Osteoblast (primary cell): ENCODE measurements at regions not wholly inside any gene's neighbourhood (a gene's known extent, or its start where the extent isn't known, plus 50 kb on each side); places are given as distances from the start of the nearest gene placed in this dataset.
"Not testable (repeated sequence)": the region's sequence is repeated elsewhere in the genome, so short reads cannot be mapped to it uniquely, and the experiment has no call there.

Experiments
- DNase-seq: peaks from one replicate; pipeline ENCODE4 v3.0.0; 2011; ENCODE audit warnings: low spot score, mixed read lengths; ENCODE audit not compliant: insufficient read length; ENCODE audit errors: missing footprints
- H2AFZ ChIP-seq: 2 replicates; pipeline ENCODE4 v1.6.0; 2011; ENCODE audit warnings: mild to moderate bottlenecking, low read length
- H3K27ac ChIP-seq: 2 replicates; pipeline ENCODE4 v1.5.1; 2011; ENCODE audit warnings: mild to moderate bottlenecking, low read depth, low read length, moderate library complexity
- H3K27me3 ChIP-seq: 2 replicates; pipeline ENCODE4 v1.6.0; 2012; ENCODE audit warnings: mild to moderate bottlenecking, control low read depth, inconsistent platforms, low read length, moderate library complexity; ENCODE audit not compliant: insufficient read depth
- H3K36me3 ChIP-seq: 2 replicates; pipeline ENCODE4 v1.5.1; 2011; ENCODE audit warnings: mild to moderate bottlenecking, low read length, control low read depth, moderate library complexity; ENCODE audit not compliant: insufficient read depth
- H3K4me1 ChIP-seq: 2 replicates; pipeline ENCODE4 v1.5.1; 2011; ENCODE audit warnings: mild to moderate bottlenecking, low read length, control low read depth, moderate library complexity; ENCODE audit not compliant: insufficient read depth
- H3K4me2 ChIP-seq: 2 replicates; pipeline ENCODE4 v1.6.0; 2011; ENCODE audit warnings: mild to moderate bottlenecking, low read length; ENCODE audit not compliant: insufficient read depth
- H3K4me3 ChIP-seq: fragments of 200-600 bp; sonication (generic); 3 replicates; pipeline ENCODE4 v1.5.1; 2012; ENCODE audit warnings: mild to moderate bottlenecking, low read length, inconsistent platforms; ENCODE audit not compliant: insufficient read depth
- H3K79me2 ChIP-seq: 2 replicates; pipeline ENCODE4 v1.6.0; 2012; ENCODE audit warnings: mild to moderate bottlenecking, low read length, control low read depth, inconsistent platforms; ENCODE audit not compliant: insufficient read depth
- H3K9me3 ChIP-seq: 2 replicates; pipeline ENCODE4 v1.5.1; 2011; ENCODE audit warnings: low read depth, low read length, control low read depth
- H4K20me1 ChIP-seq: 2 replicates; pipeline ENCODE4 v1.6.0; 2012; ENCODE audit warnings: mild to moderate bottlenecking, low read length, control low read depth; ENCODE audit not compliant: insufficient read depth
- CTCF ChIP-seq: IDR thresholded peaks from 2 replicates; pipeline ENCODE4 v1.5.1; 2011; ENCODE audit warnings: mild to moderate bottlenecking, low read depth, low read length, moderate library complexity; ENCODE audit errors: extremely low read depth

DNA sequence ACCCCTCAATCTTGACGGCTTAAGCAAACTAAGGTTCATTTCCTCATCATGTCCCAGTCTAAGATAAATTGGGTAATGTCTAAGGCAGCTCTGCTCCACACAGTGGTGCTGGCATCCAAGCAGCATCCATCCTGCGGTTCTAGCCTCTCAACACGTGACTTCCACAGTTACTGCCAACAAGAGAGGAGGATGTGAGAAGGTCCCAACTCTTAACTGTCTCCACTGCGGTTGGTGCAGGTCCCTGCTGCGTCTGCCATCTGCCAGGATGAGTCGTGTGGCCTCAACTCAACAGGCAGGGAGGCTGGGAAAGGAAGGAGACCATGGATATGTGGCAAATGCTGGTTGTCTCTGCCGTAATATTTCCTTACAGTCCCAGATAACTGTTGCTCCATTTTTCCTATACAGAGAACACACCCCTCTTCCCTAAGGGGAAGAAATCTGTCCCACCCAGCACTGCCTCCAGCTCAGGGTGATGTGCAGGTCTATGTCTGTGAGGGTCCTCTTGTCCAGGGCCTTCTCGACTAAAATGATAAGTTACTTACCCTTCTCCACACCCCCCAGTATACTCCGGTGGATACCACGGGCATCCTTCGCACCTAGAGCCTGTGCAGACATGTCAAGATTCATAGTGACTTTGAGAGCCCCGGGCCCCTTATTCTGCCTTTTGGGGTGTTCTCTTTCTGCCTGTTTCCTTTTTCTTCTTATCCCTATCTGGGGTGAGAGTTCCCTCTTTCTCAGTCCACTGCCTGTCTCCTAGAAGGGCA, 64.7 kb downstream of the KCNJ18 start:
- no peak for DNase-seq
- Histone ChIP-seq H3K27me3 (no peaks in the 10 kb centered on the region), H4K20me1 (no peaks in the 10 kb centered on the region), H3K4me3 (no peak overlapping the region), H3K79me2 (no peaks in the 10 kb centered on the region), H3K36me3 (no peaks in the 10 kb centered on the region), H3K4me1 (no peaks in the 10 kb centered on the region), H3K9me3 (no peaks in the 10 kb centered on the region), H2AFZ (no peak overlapping the region), H3K27ac (no peak overlapping the region), H3K4me2 (no peak overlapping the region)
- no peak for TF ChIP-seq CTCF

- H2AFZ ChIP-seq, H3K4me2 ChIP-seq, H3K79me2 ChIP-seq, H3K4me1 ChIP-seq, H3K9me3 ChIP-seq, H4K20me1 ChIP-seq, H3K27ac ChIP-seq, H3K36me3 ChIP-seq, H3K4me3 ChIP-seq, H3K27me3 ChIP-seq, DNase-seq: not testable (repeated sequence)
Measured at GRCh38 chr17:21759636-21760035, 67.3 kb downstream of the KCNJ18 start.

GRCh38 chr17:21763738-21764340, 71.5 kb downstream of the KCNJ18 start:
- H3K4me3 ChIP-seq, H3K4me1 ChIP-seq, H3K9me3 ChIP-seq, H4K20me1 ChIP-seq, H2AFZ ChIP-seq, H3K27ac ChIP-seq, DNase-seq, H3K36me3 ChIP-seq, H3K27me3 ChIP-seq, H3K79me2 ChIP-seq, H3K4me2 ChIP-seq: not testable (repeated sequence)

GRCh38 chr17:21765651-21766290, 73.4 kb downstream of the KCNJ18 start:
- H3K9me3 ChIP-seq, result not testable (repeated sequence)

DNA sequence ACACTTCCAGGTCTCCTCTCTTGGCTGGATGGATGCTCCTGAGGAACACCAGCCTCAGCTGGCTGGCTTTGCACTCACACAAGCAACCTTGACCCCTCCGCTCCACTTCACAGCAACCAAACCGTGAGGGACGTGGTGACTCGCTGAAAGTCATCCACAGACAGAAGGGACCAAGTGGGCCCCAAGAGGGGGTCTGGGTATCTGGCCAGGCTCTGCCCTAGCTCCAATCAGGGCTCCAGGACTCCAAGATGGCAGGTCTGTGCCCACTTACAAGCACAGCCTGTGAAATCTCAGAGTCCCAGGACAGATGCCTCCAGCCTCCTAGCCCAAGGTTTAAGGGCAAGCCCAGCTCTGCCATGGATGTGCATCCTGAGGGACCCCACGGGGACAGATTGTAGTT, 74.2 kb downstream of the KCNJ18 start:
- H4K20me1 ChIP-seq, DNase-seq, H3K4me2 ChIP-seq, H3K4me3 ChIP-seq, H3K4me1 ChIP-seq, H2AFZ ChIP-seq, H3K9me3 ChIP-seq, H3K79me2 ChIP-seq, H3K27ac ChIP-seq, H3K36me3 ChIP-seq, H3K27me3 ChIP-seq: not testable (repeated sequence)

More at GRCh38 chr17:21765651-21766290, 73.4 kb downstream of the KCNJ18 start:
- H3K27me3 ChIP-seq, DNase-seq, H3K4me3 ChIP-seq, H3K4me1 ChIP-seq, H3K36me3 ChIP-seq, H3K79me2 ChIP-seq, H2AFZ ChIP-seq, H3K4me2 ChIP-seq, H3K27ac ChIP-seq, H4K20me1 ChIP-seq: not testable (repeated sequence)

- not testable (repeated sequence) for H3K9me3 ChIP-seq, H3K36me3 ChIP-seq, H4K20me1 ChIP-seq, H3K27ac ChIP-seq, H2AFZ ChIP-seq, H3K27me3 ChIP-seq, H3K4me1 ChIP-seq, H3K4me3 ChIP-seq, DNase-seq, H3K4me2 ChIP-seq, H3K79me2 ChIP-seq
Measured at GRCh38 chr17:21767162-21768156, 75.1 kb downstream of the KCNJ18 start.

DNA sequence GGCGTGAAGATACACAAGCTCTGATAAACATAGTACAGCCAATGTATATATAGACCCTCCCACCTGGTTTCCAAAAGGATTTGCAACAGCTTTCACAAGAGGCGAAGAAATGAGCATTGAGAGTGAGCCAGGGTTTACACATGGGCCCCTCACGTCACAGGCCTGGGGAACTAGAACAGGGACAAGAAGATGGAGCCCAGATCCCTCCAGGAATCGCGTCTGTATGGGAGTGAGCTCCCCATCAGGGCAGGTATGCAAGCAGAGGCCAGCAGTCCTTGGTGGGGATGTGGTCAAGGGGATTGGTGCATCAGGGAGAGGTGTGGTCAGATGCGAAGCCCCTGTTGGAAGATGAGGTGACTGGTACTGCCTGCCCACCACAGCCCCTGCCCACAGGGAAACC, 75.9 kb downstream of the KCNJ18 start:
- not testable (repeated sequence) for DNase-seq

More for the DNA sequence above, 75.9 kb downstream of the KCNJ18 start:
- not testable (repeated sequence) for H3K9me3 ChIP-seq, H3K4me1 ChIP-seq, H4K20me1 ChIP-seq, H3K36me3 ChIP-seq, H3K4me3 ChIP-seq, H3K27ac ChIP-seq, H2AFZ ChIP-seq, H3K4me2 ChIP-seq, H3K79me2 ChIP-seq, H3K27me3 ChIP-seq
